NCI-H345 treated with DMSO at 0.1 percent for 48 hours (cell line): ENCODE measurements at regions not wholly inside any gene's neighbourhood (a gene's known extent, or its start where the extent isn't known, plus 50 kb on each side); places are given as distances from the start of the nearest gene placed in this dataset.
"Not testable (repeated sequence)": the region's sequence is repeated elsewhere in the genome, so short reads cannot be mapped to it uniquely, and the experiment has no call there.

Experiments
- DNase-seq: peaks from one replicate; lab custom pipeline; 2025; ENCODE audit not compliant: unreplicated experiment; lab: John Stamatoyannopoulos, UW

GRCh38 chr6:8814440-8815000 is 379.2 kb upstream of the SLC35B3 start:
- DNase-seq: no peak

GRCh38 chr6:8810325-8810724 is 375.0 kb upstream of the SLC35B3 start:
- DNase-seq: no peak

GRCh38 chr6:8809662-8810061 is 374.3 kb upstream of the SLC35B3 start:
- no peak for DNase-seq

GRCh38 chr6:8803181-8803760 is 367.9 kb upstream of the SLC35B3 start:
- no peak for DNase-seq

DNA sequence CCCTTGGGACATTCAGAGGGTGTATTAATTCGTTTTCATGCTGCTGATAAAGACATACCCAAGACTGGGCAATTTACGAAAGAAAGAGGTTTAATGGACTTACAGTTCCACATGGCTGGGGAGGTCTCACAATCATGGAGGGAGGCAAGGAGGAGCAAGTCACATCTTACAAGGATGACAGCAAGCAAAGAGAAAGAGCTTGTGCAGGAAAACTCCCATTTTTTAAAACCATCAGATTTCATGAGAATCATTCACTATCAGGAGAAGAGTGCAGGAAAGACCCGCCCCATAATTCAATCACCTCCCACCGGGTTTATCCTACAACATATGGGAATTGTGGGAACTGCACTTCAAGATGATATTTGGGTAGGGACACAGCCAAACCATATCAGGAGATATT is 367.1 kb upstream of the SLC35B3 start:
- not testable (repeated sequence) for DNase-seq

- no peak for DNase-seq
Measured at GRCh38 chr6:8794420-8794819, 359.1 kb upstream of the SLC35B3 start.

DNA sequence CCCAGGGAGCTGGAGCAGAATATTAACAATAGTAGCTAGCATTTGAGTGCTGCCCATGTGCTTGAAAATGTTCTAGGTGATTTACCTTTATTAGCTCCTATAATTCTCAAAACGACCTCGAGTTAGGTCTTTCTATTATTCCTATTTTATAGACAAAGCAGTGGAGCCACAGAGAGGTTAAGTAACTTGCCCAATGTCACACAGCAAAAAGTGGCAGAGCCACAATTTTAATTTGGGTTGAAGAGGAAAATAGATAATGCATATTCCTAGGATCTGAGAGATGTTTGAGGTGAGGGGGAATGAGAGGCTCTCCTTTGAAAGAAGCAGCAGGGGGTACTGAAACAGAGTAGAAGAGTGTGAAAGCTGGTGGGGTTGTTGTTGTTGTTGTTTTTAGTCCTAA is 354.5 kb upstream of the SLC35B3 start:
- no peak for DNase-seq

DNA sequence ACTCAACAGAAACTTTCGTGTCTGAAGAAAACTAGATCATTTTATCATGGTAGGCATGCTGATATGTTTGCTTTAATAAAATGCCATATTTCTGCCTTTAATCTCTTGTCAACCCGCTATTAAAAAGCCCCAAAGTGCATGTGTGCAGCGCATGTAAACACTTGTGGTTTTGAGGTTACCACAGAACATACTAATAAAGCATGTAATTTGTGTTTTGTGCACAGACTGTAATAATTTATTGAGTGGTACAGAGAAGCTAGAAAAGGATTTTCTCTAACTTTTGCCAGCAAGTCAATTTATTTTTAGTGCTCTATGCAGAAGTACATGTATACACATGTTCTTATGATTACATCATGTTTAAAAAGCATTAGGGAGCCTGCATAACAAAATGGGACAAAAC is 349.9 kb upstream of the SLC35B3 start:
- no peak for DNase-seq

DNA sequence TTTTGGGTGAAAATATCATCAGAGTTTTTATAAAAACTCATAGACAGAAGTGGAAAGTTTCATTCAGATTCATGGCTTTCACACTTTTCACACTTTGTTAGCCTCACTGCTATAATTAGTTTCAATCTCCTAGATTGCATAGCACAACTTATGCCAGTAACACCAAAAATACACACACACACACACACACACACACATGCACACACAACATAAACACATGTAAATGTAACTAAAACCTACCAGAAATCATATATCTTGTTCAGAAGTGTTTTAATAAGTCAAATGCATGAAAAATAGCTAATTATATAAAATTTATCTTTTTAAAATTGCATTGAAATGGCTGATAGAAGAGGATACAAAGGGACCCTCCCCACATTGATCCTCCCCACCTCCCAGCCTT is 347.8 kb upstream of the SLC35B3 start:
- DNase-seq: no peak

- no peak for DNase-seq
Measured at GRCh38 chr6:8780653-8781052, 345.3 kb upstream of the SLC35B3 start.

DNA sequence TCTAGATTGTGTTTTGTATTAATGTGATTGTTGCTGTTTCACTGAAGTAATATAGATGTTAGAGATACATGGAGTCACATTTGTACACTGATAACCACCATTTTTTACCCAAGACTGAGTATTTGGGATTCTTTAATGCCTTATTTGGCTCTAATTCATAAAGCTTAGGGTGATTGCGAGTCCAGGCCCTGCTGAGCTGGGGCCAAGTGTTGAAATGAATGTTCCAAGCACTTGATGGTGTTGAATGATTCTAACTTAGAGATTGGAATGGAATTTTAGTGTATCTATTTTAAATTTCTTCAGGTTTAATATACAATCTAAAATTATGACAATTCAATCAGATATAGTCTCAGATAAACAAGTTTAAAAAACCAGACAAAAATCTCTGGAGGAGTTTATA is 329.4 kb upstream of the SLC35B3 start:
- DNase-seq: no peak

DNA sequence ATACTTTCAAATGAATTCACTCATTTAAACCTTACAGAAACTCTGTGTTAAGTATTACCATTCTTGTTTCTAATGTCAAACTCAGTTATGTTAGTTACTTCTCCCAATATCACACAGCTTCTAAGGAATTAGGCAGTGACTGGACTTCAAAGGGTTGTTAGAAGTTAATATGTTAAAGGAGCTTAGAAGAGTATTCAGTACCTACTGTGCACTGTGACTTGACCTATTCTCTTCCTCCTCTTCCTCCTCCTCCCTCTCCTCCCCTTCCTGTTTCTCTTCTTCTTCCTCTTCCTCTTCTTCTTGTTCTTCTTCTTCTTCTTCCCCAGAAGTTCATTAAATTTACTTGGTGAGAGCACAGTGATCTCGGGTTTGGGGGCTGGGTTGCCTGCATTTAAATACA is 325.6 kb upstream of the SLC35B3 start:
- DNase-seq: no peak

GRCh38 chr6:8758412-8758811 is 323.1 kb upstream of the SLC35B3 start:
- DNase-seq: no peak

GRCh38 chr6:8750627-8751026 is 315.3 kb upstream of the SLC35B3 start:
- DNase-seq: no peak

GRCh38 chr6:8749465-8749864 is 314.1 kb upstream of the SLC35B3 start:
- no peak for DNase-seq

- DNase-seq: no peak
Measured at GRCh38 chr6:8743170-8743745, 307.9 kb upstream of the SLC35B3 start.

GRCh38 chr6:8739454-8739853 is 304.1 kb upstream of the SLC35B3 start:
- no peak for DNase-seq

GRCh38 chr6:8738951-8739350 is 303.6 kb upstream of the SLC35B3 start:
- DNase-seq: no peak

GRCh38 chr6:8736156-8736895 is 301.0 kb upstream of the SLC35B3 start:
- DNase-seq: no peak

GRCh38 chr6:8733879-8734278 is 298.5 kb upstream of the SLC35B3 start:
- DNase-seq: no peak

GRCh38 chr6:8731874-8732273 is 296.5 kb upstream of the SLC35B3 start:
- no peak for DNase-seq

DNA sequence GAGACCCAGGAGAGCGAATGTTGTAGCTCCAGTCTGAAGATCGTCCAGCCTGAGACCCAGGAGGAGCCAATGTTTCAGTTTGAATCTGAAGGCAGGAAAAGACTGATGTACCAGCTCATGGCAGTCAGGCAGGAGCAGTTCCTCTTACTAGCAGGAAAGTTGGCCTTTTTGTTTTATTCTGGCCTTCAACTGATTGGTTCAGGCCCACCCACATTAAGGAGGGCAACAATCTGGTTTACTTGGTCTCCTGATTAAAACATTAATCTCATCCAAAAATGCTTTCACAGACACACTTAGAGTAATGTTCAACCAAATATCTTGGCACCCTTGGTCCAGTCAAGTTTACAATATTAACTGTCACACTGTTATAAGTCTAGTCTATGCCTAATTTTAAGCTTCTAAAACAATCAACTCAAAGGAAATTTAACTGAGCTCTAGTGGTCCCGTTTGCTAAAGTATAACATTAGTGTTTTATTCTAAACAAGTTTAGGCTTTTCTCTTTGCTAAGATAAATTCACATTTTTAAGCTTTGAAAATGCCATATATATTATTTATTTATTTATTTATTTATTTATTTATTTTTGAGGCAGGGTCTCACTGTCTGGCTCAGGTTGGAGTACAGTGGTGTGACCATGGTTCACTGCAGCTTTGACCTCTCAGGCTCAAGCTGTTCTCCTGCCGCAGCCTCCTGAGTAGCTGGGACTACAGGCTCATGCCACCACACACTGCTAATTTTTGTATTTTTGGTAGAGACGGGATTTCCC is 275.5 kb upstream of the SLC35B3 start:
- DNase-seq: no peak
